A673 (cell line): ENCODE measurements at regions not wholly inside any gene's neighbourhood (a gene's known extent, or its start where the extent isn't known, plus 50 kb on each side); places are given as distances from the start of the nearest gene placed in this dataset.

Source experiments
- BruUV-seq: library from RNA; stranded (reverse); fragments of 400-500 nt; replicated peaks from 2 replicates; lab custom pipeline; 2021; lab: Mats Ljungman, UMichigan
- CTCF ChIA-PET: fragments of 300-600 bp; sonication (Branson Sonifier 250); formaldehyde crosslinking; loops from one replicate; lab custom pipeline; 2022; ENCODE audit warnings: antibody characterized with exemption; lab: Charles Lee
- POLR2A ChIA-PET: fragments of 300-600 bp; sonication (Branson Sonifier 250); formaldehyde crosslinking; loops from one replicate; lab custom pipeline; 2022; ENCODE audit warnings: antibody characterized with exemption; ENCODE audit not compliant: low non-redundant PET; lab: Charles Lee
- DNase-seq: peaks from one replicate; pipeline ENCODE4 v3.0.0-alpha.2; 2015; ENCODE audit warnings: low spot score
- H3K27ac ChIP-seq: fragments of 200-600 bp; sonication (generic); 2 replicates; pipeline ENCODE4 v1.5.1; 2016; ENCODE audit warnings: mixed run types, low read depth, mild to moderate bottlenecking, mixed read lengths, antibody characterized with exemption, low read length; ENCODE audit not compliant: poor library complexity, severe bottlenecking
- H3K27me3 ChIP-seq: fragments of 200-600 bp; sonication (generic); replicated peaks from 2 replicates; pipeline ENCODE4 v1.6.1; 2017; ENCODE audit warnings: mixed run types, low read depth, mild to moderate bottlenecking, mixed read lengths, antibody characterized with exemption, low read length; ENCODE audit not compliant: insufficient read depth, poor library complexity
- H3K36me3 ChIP-seq: fragments of 200-600 bp; sonication (generic); 2 replicates; pipeline ENCODE4 v1.6.1; 2016; ENCODE audit warnings: mixed run types, mild to moderate bottlenecking, mixed read lengths, antibody characterized with exemption, low read length; ENCODE audit not compliant: insufficient read depth, poor library complexity, severe bottlenecking
- H3K4me1 ChIP-seq: fragments of 200-600 bp; sonication (generic); 2 replicates; pipeline ENCODE4 v1.6.1; 2017; ENCODE audit warnings: mixed run types, mild to moderate bottlenecking, mixed read lengths, antibody characterized with exemption, low read length; ENCODE audit not compliant: insufficient read depth, poor library complexity, severe bottlenecking
- H3K4me3 ChIP-seq: fragments of 200-600 bp; sonication (generic); 2 replicates; pipeline ENCODE4 v1.5.1; 2016; ENCODE audit warnings: low read depth, mixed run types, mild to moderate bottlenecking, mixed read lengths, low read length; ENCODE audit not compliant: poor library complexity, severe bottlenecking
- H3K9me3 ChIP-seq: fragments of 200-600 bp; sonication (generic); 2 replicates; pipeline ENCODE4 v1.6.1; 2016; ENCODE audit warnings: mixed run types, low read depth, mild to moderate bottlenecking, mixed read lengths, antibody characterized with exemption, low read length; ENCODE audit not compliant: poor library complexity, severe bottlenecking
- EZH2 ChIP-seq: fragments of 200-600 bp; sonication (generic); IDR thresholded peaks from 2 replicates; pipeline ENCODE4 v1.6.1; 2017; ENCODE audit warnings: borderline replicate concordance, low read depth, mild to moderate bottlenecking, mixed read lengths, antibody characterized with exemption, low read length; ENCODE audit not compliant: poor library complexity, severe bottlenecking
- intact Hi-C: fragments of 100-400 bp; cut with micrococcal nuclease; formaldehyde crosslinking; loops from one replicate; pipeline ENCODE4 v1.10.0; 2022; ENCODE audit not compliant: unreplicated experiment
- TF ChIP-seq, protein P1 (sequence below): fragments of 300-800, 200-600 bp; sonication (generic); conservative IDR thresholded peaks from 2 replicates; pipeline ENCODE4 v1.5.1; 2017; ENCODE audit warnings: low read depth, mild to moderate bottlenecking, antibody characterized with exemption, low read length, moderate library complexity, mixed read lengths

DNA sequence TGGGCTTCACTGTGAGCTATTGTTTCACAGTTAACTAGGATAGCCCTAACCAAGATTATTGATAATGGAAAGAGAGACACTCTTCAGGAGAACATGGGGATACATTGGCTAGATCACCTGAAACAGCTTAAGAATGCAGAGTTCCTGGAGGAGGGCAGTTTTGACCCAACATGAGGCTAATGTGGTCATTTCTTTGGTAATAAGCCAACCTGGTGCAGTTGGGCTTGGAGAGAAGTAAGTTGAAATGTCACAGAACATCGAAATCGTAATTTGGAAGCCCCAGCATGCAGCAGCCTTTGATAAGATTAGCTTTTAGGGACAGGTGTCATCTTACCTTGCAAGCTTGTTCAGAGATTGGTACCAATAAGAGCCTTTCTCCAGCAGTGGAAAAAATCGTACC is 556.6 kb upstream of the GOT2 start:
- no peaks in the 10 kb centered on the region for H3K9me3 ChIP-seq
- peaks cover 5% of the 10 kb centered on the region for H3K27me3 ChIP-seq
- intact Hi-C loops = no loop called here
- no peaks in the 10 kb centered on the region for H3K4me1 ChIP-seq
- POLR2A ChIA-PET = no interaction called here
- BruUV-seq = no TSS peak
- CTCF ChIA-PET = no interaction called here
- TF ChIP-seq EZH2 = no peak
- TF ChIP-seq, protein P1, sequence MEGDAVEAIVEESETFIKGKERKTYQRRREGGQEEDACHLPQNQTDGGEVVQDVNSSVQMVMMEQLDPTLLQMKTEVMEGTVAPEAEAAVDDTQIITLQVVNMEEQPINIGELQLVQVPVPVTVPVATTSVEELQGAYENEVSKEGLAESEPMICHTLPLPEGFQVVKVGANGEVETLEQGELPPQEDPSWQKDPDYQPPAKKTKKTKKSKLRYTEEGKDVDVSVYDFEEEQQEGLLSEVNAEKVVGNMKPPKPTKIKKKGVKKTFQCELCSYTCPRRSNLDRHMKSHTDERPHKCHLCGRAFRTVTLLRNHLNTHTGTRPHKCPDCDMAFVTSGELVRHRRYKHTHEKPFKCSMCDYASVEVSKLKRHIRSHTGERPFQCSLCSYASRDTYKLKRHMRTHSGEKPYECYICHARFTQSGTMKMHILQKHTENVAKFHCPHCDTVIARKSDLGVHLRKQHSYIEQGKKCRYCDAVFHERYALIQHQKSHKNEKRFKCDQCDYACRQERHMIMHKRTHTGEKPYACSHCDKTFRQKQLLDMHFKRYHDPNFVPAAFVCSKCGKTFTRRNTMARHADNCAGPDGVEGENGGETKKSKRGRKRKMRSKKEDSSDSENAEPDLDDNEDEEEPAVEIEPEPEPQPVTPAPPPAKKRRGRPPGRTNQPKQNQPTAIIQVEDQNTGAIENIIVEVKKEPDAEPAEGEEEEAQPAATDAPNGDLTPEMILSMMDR = no peak
- H3K4me3 ChIP-seq = no peak overlapping the region
- no peak for DNase-seq
- no peak overlapping the region for H3K27ac ChIP-seq
- H3K36me3 ChIP-seq = no peaks in the 10 kb centered on the region

DNA sequence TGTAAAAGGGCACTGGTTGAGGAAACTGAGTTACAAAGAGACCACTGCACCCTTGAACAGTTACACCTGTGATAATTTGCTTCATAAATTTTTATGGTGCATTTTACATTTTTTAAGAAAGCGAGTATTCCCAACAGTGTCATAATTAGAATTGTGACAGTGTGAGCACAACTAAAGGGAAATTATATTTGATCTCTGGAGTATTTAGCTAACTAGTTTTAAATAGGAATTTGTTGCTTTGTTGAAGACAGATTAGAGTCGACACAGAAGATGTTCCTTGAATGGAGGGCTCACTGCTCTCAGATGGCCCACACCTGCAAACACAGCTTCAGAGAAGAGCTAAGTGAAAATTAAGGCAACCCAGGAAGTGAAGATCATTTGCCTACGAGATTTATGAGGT is 555.0 kb upstream of the GOT2 start:
- H3K9me3 ChIP-seq = peaks cover 4% of the 10 kb centered on the region
- H3K27me3 ChIP-seq = no peaks in the 10 kb centered on the region
- no peak for DNase-seq
- H3K4me3 ChIP-seq = no peak overlapping the region
- ChIA-PET POLR2A (no interaction called here), CTCF (no interaction called here)
- TF ChIP-seq, protein P1 = no peak
- TF ChIP-seq EZH2 = no peak
- no TSS peak for BruUV-seq
- no peaks in the 10 kb centered on the region for H3K4me1 ChIP-seq
- no peak overlapping the region for H3K27ac ChIP-seq
- intact Hi-C loops = no loop called here
- no peaks in the 10 kb centered on the region for H3K36me3 ChIP-seq

DNA sequence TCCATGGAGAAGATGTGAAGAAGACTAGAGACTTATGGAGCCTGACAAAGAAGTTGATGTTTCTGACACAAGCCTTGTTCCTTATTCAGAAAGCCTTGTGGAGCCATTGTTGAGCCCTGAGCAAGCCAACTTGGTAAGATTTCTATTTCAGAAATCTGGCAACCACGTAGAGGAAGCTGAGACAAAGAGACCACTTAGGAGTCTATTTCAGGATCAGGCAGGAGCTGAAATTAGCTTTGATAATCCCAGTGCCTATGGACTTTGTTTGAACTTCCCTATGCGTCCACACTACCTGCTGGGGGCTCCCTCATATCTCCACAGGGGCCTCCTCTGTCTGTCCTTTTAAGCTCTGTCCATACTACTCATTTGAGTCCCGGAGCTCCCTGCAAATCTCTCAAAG is 540.0 kb upstream of the GOT2 start:
- Histone ChIP-seq H3K36me3 (no peaks in the 10 kb centered on the region), H3K4me3 (no peak overlapping the region), H3K9me3 (peaks cover 2% of the 10 kb centered on the region), H3K27me3 (no peaks in the 10 kb centered on the region), H3K4me1 (no peaks in the 10 kb centered on the region), H3K27ac (no peak overlapping the region)
- CTCF ChIA-PET = no interaction called here
- DNase-seq = no peak
- no TSS peak for BruUV-seq
- intact Hi-C loops = no loop called here
- TF ChIP-seq, protein P1 = no peak
- TF ChIP-seq EZH2 = no peak
- POLR2A ChIA-PET = no interaction called here
